ENCODE measurements at regions not wholly inside any gene's neighbourhood (a gene's known extent, or its start where the extent isn't known, plus 50 kb on each side); places are given as distances from the start of the nearest gene placed in this dataset.

GRCh38 chr3:147007736-147008245 is 398.6 kb downstream of the ZIC4 start:
- FAIRE-seq, result no peak

DNA sequence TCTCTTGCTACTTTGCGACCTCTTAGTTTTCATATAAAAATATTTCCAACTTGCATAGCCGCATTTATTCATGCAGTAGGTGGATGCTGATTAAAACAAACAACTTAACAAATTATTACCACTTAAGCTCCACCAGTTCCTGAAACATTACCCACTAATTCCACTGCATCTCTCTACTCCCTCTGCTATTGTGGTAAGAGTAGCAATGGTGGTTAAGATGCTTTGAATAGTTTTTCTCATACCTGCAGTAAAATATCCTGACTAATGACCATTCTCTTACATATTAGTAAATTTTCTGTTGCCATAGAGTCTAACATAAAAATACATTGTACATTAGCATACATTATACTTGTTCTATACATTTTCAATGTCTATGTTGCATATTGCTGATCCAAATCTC is 397.6 kb upstream of the PLSCR5 start:
- no peak for FAIRE-seq

GRCh38 chr3:147000274-147000673 is 395.1 kb upstream of the PLSCR5 start:
- no peak for FAIRE-seq

GRCh38 chr3:146991907-146992306 is 386.8 kb upstream of the PLSCR5 start:
- no peak for FAIRE-seq

DNA sequence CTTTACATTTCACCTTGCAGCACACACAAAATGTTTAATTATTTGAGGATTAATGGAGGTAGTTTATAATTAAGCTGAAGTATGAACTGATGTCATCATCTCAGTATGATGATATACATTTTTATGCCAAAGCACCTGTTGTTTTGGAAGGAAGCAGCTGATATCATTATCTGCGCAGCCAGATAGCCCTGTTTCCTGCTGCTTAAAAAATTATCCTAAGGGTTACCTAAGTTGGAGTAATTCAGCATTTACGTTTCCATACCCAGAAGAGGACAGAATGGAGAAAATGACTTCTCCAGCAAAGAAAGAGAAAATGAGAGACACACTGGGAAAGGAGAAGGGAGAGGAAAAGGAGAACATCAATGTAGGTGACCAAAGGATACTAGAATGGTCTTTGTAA is 370.3 kb upstream of the PLSCR5 start:
- no peak for FAIRE-seq

- FAIRE-seq, result no peak
Observed at GRCh38 chr3:146975032-146975431, 369.9 kb upstream of the PLSCR5 start.

- no peak for FAIRE-seq
Observed at GRCh38 chr3:146974001-146974400, 368.9 kb upstream of the PLSCR5 start.

GRCh38 chr3:146972726-146973125 is 367.6 kb upstream of the PLSCR5 start:
- no peak for FAIRE-seq

- FAIRE-seq, result no peak
Observed at GRCh38 chr3:146970236-146970635, 365.1 kb upstream of the PLSCR5 start.

DNA sequence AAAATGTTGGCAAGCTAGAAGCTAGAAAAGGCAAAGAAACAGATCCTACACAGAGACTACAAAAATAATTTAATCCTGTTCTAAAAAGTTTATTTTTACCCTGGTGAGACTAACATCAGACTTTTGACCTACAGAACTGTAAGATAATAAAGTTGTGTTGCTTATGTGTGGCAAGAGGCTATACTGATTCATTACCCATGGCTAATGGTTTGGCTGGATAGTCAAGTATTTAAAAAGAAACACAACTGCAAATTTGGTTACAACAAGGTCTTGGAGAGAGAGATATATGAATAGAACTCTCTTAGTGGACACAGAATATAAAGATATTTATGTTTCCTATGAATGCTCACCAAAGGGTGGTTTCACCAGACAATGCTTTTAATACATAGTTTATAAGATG is 364.2 kb upstream of the PLSCR5 start:
- no peak for FAIRE-seq

- FAIRE-seq, result no peak
Observed at GRCh38 chr3:146968204-146968651, 363.1 kb upstream of the PLSCR5 start.

DNA sequence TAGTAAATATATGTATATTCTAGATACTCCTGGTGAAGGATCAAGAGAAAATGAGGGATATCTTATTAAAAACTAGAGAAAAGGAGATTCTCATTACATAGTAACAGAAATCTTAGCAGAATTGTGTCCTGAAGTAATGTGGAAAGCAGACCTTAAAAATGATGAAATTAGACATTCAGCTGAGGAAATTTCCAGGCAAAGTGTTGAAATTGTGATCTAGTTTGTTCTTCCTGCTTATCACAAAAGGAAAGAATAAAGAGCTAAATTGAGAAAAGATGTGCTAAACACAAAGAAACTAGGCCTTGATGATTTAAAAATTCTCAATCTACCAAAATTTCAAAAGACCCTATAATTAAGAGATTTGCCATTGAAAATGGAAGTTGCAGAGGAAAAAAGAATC is 362.6 kb upstream of the PLSCR5 start:
- no peak for FAIRE-seq

- FAIRE-seq, result no peak
Observed at GRCh38 chr3:146966124-146966523, 361.0 kb upstream of the PLSCR5 start.

- FAIRE-seq, result no peak
Observed at GRCh38 chr3:146953511-146953981, 348.4 kb upstream of the PLSCR5 start.

DNA sequence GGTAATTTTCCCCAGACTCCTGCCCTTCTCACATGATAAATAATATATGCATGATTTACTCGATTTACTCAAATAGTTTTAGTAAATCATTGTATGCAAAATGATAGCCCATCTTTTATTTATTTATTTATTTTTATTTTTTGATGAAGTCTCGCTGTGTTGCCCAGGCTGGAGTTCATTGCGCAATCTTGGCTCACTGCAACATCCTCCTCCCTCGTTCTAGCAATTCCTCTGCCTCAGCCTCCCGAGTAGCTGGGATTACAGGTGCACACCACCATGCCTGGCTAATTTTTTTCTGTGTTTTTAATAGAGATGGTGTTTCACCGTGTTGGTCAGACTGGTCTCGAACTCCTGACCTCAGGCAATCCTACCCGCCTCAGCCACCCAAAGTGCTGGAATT is 343.8 kb upstream of the PLSCR5 start:
- FAIRE-seq, result no peak

GRCh38 chr3:146948186-146948585 is 343.0 kb upstream of the PLSCR5 start:
- no peak for FAIRE-seq

- no peak for FAIRE-seq
Observed at GRCh38 chr3:146929696-146930095, 324.6 kb upstream of the PLSCR5 start.

GRCh38 chr3:146928421-146929059 is 323.4 kb upstream of the PLSCR5 start:
- FAIRE-seq, result no peak

DNA sequence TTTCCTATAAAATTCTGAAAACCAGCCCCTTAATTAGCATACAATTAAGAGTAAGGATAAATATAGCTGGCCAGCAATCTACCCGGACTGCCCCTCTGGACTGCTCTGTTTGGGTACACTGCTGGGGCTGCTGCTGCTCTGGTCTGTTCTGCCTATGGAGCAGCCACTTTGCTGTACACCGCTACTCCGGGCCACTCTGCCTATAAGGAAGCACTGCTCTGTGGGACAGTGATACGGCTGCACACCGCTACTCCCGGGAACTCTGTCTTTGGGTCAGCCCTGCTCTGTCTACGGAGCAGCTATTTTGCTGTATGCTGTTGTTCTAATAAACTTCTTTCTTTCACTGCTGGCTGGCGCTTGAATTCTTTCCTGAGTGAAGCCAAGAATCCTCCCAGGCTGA is 316.5 kb upstream of the PLSCR5 start:
- FAIRE-seq, result no peak

- no peak for FAIRE-seq
Observed at GRCh38 chr3:146914409-146914808, 309.3 kb upstream of the PLSCR5 start.

DNA sequence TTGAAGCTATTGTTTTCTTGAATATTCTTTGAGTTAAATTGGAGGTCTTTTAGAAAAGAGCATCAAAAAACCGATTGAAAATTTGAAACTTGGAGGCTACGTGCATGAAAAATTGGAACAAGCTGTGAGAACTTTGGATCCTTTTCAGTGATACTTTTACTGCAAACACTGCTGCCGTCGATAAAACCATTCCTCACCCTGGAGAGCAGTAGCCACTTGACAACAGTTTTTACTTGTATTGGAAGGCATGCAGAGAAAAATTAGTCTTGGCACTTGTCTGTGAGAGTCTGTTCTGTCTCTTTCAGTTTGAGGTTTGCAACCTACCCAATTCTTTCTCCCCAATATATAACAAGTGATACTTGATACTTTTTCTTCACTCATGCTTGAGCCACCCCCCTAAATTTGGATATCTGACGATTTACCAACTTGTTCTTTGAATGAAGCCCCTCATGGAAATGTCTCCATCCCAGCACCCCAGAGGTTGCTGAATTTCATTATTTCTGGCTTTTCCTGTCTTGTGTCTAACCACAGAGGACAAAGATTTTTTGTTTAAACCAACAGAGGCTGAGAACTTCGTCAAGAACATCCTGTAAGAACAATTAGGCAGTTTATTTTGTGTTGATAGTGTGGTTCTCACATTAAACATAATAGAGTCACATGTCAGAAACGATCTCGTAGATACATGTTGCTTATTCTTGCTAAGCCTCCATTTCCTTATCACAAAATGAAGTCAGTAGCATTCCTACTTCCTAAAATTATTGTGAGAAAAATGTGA is 307.3 kb upstream of the PLSCR5 start:
- FAIRE-seq, result no peak

DNA sequence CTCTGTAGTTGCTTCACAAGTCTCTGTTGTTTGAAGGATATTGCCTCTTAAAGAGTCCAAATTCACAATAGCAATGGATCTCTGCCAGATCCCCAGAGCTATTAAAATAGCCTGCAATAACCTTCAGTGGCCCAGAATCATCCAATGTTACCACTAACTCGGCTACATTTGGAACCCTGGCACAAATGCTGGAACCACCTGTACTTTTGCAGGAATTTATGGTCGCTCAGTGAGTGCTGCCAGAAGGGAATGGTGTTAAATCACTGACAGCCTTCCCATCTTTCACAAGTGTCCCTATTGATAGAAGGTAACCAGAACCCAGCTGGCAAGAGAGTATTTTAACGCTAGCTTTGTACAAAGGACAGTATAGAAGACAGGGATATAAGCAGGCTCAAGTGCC is 298.8 kb upstream of the PLSCR5 start:
- no peak for FAIRE-seq

DNA sequence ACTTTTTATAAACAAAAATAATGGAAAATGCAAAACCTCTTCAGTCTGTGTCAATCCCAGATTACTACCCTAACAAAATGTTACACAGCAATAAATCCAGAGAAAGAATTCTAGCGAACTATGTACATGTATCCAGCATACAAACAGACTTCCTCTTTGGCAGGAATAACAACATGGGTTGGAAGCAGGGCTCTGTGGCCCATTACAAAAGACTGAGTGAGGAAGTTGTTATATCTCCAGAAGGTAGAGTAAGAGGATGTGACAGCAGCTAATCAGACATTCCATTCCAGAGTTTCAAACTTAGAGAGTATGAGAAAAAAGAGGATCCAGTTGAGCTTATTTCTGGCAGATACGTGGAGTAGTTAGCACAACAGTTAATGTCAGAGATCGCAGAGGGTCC is 294.0 kb upstream of the PLSCR5 start:
- no peak for FAIRE-seq

- no peak for FAIRE-seq
Observed at GRCh38 chr3:146896711-146897110, 291.6 kb upstream of the PLSCR5 start.

Measured in endometrium (tissue), 2 donors.